ENCODE measurements at regions not wholly inside any gene's neighbourhood (a gene's known extent, or its start where the extent isn't known, plus 50 kb on each side); places are given as distances from the start of the nearest gene placed in this dataset.

- ChIA-PET CTCF (no interaction called here), POLR2A (ENCODE audit: unreplicated experiment) (no interaction called here)
- Histone ChIP-seq H2AK5ac (ENCODE audit: low read depth, low read length) (no peak overlapping the region), H3K14ac (replicated peaks; ENCODE audit: low read depth, low read length) (no peak overlapping the region), H4K20me1 (ENCODE audit: insufficient read depth, low read length) (no peaks in the 10 kb centered on the region), H3K79me1 (ENCODE audit: low read depth in 1 of 2, low read length in 2 of 2) (no peaks in the 10 kb centered on the region), H3K27me3 (ENCODE audit: control insufficient read depth, insufficient read depth, low read length) (no peaks in the 10 kb centered on the region), H3K18ac (ENCODE audit: low read depth, low read length) (no peak overlapping the region), H3K23ac (ENCODE audit: low read depth, low read length) (no peak overlapping the region), H3K4ac (ENCODE audit: low read depth, low read length) (no peak overlapping the region), H2BK15ac (ENCODE audit: low read depth, low read length) (no peak overlapping the region), H3K9me3 (ENCODE audit: control insufficient read depth, insufficient read depth, low read length) (peaks cover 26% of the 10 kb centered on the region), H4K5ac (ENCODE audit: low read depth, low read length) (no peak overlapping the region), H2AFZ (replicated peaks; ENCODE audit: low read length, poor library complexity) (no peak overlapping the region), H3K36me3 (ENCODE audit: control insufficient read depth, insufficient read depth, low read length) (no peaks in the 10 kb centered on the region), H4K91ac (ENCODE audit: insufficient read depth, low read depth, low read length) (no peak overlapping the region), H2BK120ac (ENCODE audit: low read depth, low read length) (no peak overlapping the region), H2AK9ac (replicated peaks; ENCODE audit: low read depth, low read length, poor library complexity) (no peak overlapping the region), H3K56ac (ENCODE audit: extremely low read depth, insufficient read depth, low read length) (no peak overlapping the region), H3K4me1 (ENCODE audit: control insufficient read depth, insufficient read depth, low read length) (no peaks in the 10 kb centered on the region), H3K27ac (ENCODE audit: insufficient read depth, low read length) (no peak overlapping the region), H3K4me2 (ENCODE audit: low read depth, low read length) (no peak overlapping the region), H3K4me3 (ENCODE audit: insufficient read depth, low read depth, low read length) (no peak overlapping the region), H2BK5ac (ENCODE audit: low read depth, low read length, poor library complexity, severe bottlenecking) (no peak overlapping the region), H2BK20ac (ENCODE audit: low read depth, low read length) (no peak overlapping the region), H3K9ac (ENCODE audit: low read depth, low read length) (no peak overlapping the region), H3K9me1 (ENCODE audit: insufficient read depth, low read length) (no peaks in the 10 kb centered on the region), H4K8ac (ENCODE audit: low read depth in 2 of 2, low read length in 2 of 2) (no peak overlapping the region)
- in situ Hi-C loops (cut with MboI; ENCODE audit: low sequenced_read_pairs) = no loop called here
- intact Hi-C loops (cut with micrococcal nuclease) = no loop called here
- BruUV-seq (replicated peaks) = no TSS peak
- whole genome bisulfite sequencing, 2 experiments (ENCODE audit: extremely low coverage in 2 of 2, insufficient read length in 1 of 2) = no CpG with 5 or more reads among the region's 4 CpGs
- dilution Hi-C loops (cut with HindIII; ENCODE audit: low sequenced_read_pairs, unreplicated experiment) = no loop called here
- DNase-seq (no peak), ATAC-seq (ENCODE audit: low read depth) (no peak)
- TF ChIP-seq POLR2A (IDR thresholded peaks at IDR 0.05; ENCODE audit: low read depth, low read length) (no peak), NFE2L2 (IDR thresholded peaks at IDR 0.05; ENCODE audit: low read depth, low read length) (no peak), RAD21 (IDR thresholded peaks at IDR 0.05; ENCODE audit: low read length) (no peak), ELK1 (IDR thresholded peaks at IDR 0.05; ENCODE audit: borderline replicate concordance, low read depth, low read length) (no peak)
These were observed 87.3 kb upstream of the SHH start for GRCh38 chr7:155899596-155899995.
